Prostate gland (tissue), 2 donors: ENCODE measurements at regions not wholly inside any gene's neighbourhood (a gene's known extent, or its start where the extent isn't known, plus 50 kb on each side); places are given as distances from the start of the nearest gene placed in this dataset.

Experiments
- POLR2AphosphoS5 ChIP-seq: sonication (generic); formaldehyde crosslinking; IDR thresholded peaks from one replicate; pipeline ENCODE4 v1.6.1; 2017; ENCODE audit warnings: antibody characterized with exemption
- TF ChIP-seq, protein P1 (sequence below), 4 experiments: fragments of 200-600 bp in 2 of 4; fragments of 450-650 bp in 2 of 4; sonication (generic) in 2 of 4; IDR thresholded peaks; 1 replicate in 3 of 4; 2 replicates in 1 of 4; pipeline ENCODE4 v1.5.1; 2016 to 2019; ENCODE audit warnings: antibody characterized with exemption in 4 of 4, mild to moderate bottlenecking in 2 of 4, moderate library complexity in 2 of 4

- TF ChIP-seq, protein P1, sequence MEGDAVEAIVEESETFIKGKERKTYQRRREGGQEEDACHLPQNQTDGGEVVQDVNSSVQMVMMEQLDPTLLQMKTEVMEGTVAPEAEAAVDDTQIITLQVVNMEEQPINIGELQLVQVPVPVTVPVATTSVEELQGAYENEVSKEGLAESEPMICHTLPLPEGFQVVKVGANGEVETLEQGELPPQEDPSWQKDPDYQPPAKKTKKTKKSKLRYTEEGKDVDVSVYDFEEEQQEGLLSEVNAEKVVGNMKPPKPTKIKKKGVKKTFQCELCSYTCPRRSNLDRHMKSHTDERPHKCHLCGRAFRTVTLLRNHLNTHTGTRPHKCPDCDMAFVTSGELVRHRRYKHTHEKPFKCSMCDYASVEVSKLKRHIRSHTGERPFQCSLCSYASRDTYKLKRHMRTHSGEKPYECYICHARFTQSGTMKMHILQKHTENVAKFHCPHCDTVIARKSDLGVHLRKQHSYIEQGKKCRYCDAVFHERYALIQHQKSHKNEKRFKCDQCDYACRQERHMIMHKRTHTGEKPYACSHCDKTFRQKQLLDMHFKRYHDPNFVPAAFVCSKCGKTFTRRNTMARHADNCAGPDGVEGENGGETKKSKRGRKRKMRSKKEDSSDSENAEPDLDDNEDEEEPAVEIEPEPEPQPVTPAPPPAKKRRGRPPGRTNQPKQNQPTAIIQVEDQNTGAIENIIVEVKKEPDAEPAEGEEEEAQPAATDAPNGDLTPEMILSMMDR (IDR thresholded peaks at IDR 0.05): no peak
- TF ChIP-seq POLR2AphosphoS5: no peak
Observed at GRCh38 chr2:176763130-176763529, 449.5 kb upstream of the HNRNPA3 start.
